GM19395 (cell line): ENCODE measurements at regions not wholly inside any gene's neighbourhood (a gene's known extent, or its start where the extent isn't known, plus 50 kb on each side); places are given as distances from the start of the nearest gene placed in this dataset.
"Not testable (repeated sequence)": the region's sequence is repeated elsewhere in the genome, so short reads cannot be mapped to it uniquely, and the experiment has no call there.

Experiments
- ATAC-seq: cut with Tn5 transposase; IDR thresholded peaks from one replicate; pipeline ENCODE4 v1.9.1; 2021; ENCODE audit warnings: mild to moderate bottlenecking, moderate library complexity; ENCODE audit not compliant: unreplicated experiment

DNA sequence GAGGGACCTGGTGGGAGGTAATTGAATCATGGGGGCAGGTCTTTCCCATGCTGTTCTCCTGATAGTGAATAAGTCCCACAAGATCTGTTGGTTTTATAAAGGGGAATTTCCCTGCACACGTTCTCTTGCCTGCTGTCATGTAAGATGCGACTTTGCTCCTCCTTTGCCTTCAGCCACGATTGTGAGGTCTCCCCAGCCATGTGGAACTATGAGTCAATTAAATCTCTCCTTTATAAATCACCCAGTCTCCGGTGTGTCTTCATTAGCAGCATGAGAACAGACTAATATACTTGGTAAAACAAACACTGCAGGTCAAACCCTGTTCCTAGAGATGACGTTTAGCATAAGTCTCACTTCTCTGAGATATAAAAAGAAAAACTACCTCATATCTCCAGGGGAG lies 148.3 kb downstream of the MATN1 start:
- no peak for ATAC-seq

DNA sequence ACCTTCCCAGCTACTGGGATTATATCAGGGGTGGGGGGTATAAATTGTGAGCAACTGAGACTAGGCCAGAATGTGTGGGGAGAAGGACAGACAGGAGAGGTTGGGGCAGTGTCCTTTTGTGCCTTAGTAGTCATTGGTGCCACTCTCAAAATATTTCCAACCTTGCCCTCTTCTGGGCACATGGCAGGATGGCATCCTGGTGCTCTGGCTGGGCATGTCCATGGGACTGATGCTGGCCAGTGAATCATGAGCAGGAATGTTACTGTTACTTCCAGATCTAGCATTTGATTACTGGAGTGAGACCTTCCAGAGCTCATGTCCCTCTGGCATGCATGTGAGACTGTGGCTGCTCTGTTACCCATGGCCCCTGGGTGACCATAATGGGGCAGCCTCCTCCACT lies 151.2 kb downstream of the MATN1 start:
- no peak for ATAC-seq

DNA sequence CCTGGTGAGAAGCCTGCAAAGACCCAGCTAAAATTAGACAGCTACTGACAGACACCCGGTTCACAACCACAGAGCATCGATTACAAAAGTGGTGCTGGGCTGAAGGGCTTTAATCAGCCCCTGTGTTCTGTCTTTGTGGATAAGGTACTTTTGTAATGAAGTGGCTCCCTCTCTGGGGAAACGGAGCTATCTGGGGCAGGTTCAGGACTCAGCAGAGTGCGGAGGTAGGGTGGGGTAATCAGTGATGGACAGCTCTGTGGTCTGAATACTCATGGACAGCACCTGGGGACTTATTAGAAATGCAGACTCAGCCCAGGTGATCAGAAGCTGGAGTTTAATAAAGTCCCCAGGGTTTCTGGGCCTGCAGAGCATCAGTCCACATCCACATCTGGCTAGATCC lies 152.0 kb downstream of the MATN1 start:
- ATAC-seq, result no peak

DNA sequence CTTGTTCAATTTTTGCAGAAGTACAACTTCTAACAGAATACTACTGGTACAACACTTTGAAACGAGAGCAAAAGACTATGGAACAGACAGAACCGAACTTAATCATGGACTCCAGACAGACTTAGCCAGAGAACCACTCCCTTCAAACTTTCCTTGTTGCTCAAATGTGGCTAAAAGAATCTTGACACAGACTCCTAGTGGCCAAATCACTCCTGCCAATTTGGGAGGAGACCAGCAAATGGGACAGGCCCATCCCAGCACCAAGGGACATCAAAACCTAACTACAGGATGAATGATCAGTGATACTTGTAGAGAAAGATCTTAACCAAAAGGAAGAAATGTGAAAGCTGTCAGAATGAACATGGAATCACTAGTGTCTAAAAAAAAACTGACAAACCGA lies 154.0 kb downstream of the MATN1 start:
- no peak for ATAC-seq

DNA sequence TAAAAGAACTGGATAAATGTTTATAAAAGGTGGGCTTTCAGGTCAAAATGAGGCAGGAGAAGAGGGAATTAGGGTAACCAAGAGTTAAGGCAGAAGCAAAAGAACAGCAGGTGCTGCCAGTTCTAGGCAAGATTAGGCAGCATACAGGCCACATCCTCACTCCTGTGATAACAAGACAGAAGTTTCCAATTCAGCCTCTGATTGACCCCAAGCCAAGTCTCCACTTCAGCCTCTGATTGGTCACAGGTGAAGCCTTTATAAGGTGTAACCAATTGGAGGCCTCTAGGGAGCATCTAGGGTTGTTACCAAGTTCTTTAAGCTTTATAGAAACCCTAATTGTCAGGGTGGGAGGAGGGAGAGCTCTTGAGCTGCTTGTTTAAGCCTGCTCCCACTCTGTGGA lies 160.8 kb downstream of the MATN1 start:
- ATAC-seq, result no peak

DNA sequence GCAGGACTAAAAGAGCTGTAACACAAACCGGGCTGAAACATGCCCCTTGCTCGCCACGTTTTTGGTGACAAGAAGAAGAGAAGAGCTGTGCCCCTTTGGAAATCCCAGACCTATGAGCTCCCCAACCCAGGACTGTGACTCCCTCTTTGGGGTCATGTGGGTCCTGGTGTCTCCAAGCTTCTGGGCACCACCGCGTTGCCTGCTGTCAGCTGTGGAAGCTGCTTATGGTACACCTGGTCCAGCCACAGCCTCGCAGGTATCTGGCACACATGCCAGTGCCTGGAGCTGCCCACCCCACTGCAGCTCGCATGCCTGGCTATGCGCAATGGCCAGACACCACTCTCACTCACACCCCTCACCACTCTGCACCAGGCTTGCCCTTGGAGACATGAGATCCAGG lies 171.8 kb downstream of the MATN1 start:
- ATAC-seq, result no peak

DNA sequence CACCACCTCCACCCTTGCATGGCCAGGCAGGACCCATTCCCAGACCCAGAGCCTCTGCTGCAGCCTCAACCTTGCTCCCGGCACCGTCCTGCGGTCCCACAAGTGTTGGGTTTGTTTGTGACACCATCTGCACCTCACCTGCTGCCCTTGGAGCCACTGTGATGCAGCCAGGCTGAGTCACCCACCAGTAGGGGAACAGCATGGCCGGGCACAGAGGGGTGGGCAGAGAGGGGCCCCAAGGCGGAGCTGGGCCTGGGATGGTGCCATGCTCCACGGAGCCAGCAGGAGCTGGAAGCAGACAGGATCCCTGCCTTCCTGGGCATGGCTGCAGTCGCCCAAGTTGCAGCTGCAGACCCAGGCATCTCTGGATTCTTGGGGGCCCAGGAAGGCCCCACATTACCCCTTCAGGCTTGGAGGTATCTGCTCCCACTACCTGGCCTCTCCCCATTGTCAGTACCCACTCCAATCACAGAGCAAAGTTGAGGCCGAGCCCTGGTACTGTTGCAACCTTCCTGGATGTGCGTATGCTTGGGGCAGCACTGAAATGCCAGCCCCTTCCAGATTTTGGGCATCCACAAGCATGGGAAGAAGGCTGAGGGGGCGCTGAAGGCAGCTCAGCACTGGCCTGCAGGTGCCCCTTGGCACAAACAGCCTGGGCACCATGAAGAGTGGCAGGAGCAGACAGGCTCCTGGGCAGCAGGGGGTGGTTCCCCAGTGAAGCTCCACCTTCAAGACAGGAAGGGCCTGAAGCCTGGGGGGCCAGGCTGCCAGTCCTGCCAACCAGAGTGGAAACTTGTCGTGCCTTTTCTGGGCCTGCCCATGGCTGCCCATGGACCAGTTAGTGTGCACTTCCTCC lies 172.8 kb downstream of the MATN1 start:
- ATAC-seq, result no peak

DNA sequence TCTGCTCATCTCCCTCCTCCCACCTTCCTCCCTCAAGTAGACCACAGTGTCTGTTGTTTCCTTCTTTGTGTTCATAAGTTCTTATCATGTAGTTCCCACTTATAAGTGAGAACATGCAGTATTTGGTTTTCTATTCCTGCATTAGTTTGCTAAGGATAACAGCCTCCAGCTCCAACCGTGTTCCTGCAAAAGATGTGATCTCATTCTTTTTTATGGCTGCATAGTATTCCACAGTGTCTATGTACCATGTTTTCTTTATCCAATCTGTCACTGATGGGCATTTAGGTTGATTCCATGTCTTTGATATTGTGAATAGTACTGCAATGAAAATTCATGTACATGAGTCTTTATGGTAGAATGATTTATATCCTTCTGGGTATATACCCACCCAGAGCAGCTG lies 173.5 kb downstream of the MATN1 start:
- ATAC-seq, result not testable (repeated sequence)

DNA sequence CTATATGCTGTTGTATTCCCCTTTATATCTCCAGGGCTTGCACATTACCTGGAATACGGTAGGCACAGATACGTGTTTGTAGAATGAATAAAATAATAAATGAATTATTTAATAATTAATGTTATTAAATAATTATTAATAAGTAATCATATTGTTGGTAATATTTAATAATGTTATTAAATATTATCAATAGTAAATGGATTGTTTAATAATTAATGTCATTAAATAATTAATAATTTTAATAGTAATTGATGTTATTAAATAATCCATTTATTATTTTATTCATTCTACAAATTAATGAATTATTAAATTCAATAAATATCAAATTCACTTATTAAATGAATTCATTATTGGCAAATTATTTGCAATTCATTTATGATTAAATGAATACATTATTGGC lies 175.1 kb downstream of the MATN1 start:
- no peak for ATAC-seq

DNA sequence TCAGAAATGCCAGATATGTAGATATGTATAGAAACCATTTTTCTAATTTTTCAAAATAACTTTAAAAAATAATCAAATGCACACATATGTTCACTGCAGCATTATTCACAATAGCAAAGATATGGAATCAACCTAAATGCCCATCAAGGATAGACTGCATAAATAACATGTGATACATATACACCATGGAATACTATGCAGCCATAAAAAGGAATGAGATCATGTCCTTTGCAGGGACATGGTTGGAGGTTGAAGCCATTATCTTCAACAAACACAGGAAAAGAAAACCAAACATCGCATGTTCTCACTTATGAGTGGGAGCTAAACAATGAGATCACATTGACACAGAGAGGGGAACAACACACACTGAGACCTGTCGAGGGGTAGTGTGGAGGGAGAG lies 176.1 kb downstream of the MATN1 start:
- not testable (repeated sequence) for ATAC-seq

DNA sequence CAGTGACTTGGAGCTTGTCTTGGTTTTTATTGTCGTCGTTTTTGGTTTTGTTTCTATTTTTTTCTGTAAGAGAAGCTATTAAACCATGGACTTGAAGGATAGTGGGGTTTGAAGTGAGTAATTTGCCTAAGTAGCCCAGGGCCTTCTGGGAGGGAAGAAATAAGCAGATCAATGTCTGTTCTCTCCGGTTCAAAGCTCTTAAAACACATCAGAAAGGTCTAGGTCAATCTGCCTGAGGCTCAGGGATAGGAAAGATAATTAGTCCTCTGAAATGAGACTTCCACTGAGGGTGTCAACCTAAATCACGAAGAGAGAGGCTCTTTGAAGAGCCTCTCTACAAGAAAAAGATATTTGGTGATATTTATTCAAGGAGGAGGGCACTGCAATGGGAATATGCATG lies 178.0 kb downstream of the MATN1 start:
- ATAC-seq, result no peak

DNA sequence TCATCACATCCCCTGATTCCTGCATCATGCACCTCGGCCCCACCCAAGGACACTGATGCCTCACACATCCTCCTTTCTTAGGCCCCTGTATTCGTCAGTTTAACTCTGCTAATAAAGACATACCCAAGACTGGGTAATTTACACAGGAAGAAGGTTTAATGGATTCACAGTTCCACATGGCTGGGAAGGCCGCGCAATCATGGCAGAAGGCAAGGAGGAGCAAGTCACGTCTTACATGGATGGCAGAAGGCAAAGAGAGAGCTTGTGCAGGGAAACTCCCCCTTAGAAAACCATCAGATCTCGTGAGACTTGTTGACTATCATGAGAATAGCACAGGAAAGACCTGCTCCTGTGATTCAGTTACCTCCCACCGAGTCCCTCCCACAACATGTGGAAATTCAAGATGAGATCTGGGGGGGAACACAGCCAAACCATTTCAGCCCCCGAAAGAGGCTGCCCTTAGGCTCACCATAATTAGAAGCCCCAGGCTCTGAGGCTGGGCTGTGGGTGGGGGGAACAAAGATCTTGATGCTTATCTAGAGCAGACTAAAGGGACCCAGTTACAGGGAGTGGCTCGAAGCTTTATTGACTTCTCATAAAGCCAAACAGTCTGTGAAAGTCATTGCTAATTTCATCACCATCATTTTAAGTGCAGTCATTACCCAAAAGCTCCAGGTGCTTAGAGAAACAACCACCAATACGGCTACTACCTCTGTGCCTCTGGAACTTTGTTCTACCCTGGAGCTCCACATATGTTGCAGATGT lies 181.5 kb downstream of the MATN1 start:
- no peak for ATAC-seq

DNA sequence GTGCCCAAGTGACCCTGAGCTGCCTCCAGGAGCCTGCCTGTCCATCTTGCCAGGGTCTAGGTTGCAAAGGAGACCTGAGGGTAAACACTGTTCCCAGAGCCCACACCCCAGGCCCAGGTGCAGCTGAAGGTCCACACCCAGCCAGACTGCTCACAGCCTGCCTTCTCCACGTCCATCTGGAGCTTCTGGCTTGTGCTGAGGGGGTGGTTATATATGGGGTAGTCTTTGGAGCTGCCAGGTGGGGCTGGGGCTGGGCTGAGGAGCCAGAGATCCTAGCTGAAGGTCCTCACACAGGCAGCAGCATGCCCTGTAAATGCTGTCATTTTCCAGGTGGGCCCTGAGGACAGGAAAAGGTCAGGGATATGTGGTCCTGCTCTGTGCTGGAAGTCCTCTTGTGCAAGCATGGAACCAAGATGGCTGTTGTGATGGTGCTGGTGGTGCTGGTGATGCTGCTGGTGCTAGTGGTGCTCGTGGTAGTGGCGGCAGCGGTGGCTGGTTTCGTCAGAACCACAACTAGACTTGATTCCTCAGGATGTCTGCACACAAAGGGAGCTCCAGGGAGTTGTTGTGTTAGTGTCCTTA lies 182.7 kb downstream of the MATN1 start:
- no peak for ATAC-seq

DNA sequence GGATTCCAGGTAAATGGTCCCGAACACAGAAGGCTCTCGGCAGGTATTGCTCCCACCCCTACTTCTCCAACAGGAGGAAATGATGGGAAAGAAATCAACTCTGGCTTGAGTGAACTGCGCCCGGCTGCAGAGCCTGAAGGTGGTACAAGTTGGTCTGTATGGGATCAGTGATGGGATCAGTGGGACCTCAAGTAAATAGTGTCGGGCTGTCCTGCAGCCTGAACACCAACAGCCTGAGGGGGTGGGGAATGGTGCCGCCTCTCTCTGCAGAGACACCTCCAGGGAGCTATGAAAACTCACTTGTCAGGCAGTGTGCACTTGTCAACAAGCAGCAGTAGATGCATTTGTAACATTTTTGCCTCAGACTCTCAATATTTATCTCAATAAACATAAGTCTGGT lies 183.5 kb downstream of the MATN1 start:
- no peak for ATAC-seq

DNA sequence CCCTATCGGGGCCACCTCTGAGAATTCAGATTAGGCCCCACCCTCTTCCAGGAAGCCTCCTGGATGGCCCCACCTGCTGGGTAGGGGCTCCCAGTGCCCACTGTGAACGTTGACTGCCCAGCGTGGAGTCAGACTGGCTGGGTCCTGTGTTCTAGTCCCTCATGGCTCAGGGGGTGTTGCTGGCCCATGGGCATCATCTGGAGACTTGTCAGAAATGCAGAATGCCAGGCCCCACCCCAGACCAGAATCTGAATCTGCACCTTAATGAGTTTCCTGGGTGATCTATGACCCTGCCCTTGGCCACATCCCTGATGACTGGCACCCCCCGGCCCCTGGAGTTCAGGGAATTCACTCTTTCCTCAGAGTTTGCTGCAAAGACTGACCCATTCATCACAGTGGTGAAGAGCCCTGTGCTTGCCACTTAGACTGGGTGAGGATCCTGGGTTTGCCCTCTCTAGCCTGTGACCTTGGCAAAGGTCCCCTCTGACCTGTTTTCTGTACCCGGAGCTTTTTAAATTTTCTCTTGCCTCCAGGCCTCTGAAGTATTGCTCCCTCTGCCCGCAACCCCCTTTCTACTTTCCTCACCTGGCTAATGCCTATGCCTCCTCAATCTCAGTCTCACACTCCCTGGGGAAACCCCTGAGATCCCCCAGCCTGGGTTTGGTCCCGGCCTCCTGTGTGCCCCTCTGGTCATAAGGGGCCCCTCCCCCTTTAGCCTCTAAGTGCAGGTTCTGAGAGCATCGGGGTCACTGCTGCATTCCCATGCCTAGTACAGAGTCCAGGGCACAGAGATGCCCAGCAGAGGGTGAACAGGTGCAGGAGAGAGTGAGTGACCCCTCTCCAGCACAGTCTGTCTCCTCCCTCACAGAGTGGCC lies 184.2 kb downstream of the MATN1 start:
- no peak for ATAC-seq

DNA sequence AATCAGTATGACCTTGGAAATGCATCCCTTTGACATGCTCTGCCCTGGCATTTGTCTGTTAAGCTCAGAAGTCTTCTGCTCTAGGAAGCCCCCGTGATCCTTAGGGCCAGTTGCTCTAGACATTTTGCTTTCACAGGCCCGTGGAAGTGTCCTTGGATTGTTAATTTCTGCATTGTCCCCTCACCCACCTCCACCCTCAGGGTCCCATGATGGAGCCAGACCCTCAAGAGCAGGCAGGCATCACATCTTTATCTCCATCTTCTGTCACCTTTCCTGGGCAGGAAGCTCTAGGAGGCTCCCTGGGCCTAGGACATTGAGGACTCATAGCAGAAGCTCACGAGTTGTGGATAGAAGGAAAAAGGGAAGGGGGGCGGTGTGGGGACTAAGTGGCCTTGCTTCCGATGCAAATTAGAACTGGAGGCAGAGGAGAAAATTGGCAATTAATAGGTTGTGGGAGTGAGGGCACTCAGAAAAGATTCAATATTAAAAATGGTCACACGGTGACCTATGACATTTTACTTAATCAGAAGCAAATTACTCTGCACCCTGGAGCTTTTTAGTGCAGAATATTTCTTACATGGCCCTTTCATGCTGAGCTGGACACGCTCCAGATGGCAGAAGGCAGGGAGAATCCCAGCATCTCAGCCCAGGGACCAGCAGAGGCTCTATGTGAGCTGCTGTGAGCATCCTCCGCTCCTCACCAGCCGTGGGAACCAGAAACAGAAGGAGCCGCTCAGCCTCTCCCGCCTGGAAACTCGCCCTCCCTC lies 185.0 kb downstream of the MATN1 start:
- ATAC-seq, result no peak

DNA sequence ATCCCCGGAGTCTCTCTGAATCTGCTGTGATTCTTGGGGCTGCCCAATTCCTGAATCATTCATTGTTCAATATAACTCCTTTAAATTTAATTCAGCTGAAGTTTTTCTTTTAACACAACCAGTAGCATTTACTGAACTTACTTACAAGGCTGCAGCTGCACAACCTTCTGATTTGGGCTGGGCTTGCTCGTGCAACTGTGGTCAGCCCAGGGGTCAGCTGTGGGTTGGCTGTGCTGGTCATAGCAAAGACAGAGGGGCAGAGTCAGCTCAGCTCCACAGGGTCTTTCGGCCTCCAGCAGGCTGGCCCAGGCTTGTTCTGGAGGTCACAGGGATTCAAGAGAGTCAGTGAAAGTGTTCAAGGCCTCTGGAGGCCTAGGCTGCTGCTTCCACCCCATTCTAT lies 186.1 kb downstream of the MATN1 start:
- ATAC-seq, result no peak

DNA sequence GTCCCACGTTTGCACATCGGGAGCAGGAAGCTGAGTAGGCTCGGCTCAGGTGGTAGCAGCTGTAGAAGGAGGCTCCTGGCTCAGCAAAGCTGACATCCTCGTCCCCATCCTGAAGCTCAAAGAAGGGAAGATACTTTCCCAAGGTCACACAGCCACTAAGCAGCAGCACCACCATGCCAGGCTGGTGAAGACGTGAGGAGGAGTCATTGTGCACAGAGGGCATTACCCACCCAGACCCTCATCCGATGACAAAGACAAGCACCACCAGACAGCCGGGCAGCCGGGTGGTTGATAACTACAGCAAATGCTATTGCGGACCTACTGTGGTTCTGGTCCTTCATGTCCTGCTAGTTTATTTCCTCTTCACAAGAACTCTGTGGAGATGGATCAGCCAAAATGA lies 186.9 kb downstream of the MATN1 start:
- ATAC-seq, result no peak

DNA sequence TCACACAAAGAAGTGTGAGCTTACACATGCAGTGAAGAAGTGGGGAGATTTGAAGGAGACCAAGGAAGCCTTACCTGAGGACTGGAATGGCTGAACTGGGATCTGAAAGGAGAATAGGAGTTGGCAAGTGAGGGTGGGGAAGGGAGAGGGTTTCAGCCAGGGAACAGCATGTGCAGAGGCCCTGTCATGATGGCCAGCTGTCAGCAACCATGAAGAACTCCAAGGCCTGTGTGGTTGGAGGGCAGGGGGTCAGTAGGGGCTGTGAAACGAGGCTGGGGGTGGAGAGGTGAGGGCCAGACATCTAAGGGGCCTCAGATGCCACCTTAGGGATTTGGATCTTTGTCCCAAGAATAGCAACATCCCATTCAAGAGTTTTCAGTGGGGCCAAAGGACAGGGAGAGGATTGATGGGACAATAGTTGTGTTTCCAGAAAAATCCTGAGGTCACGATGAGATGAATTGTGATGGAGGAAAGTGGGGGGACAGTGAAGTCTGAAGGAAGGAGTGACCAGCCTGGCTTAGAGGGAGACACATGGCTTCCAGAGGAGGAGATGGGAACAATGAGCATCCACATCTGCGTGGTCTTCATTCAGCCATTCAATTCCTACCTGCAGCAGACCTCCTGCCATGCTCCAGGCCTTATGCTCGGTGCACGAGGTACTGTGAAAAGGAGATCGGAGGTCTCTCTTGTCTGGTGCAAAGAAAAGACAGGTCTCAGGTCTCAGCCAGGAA lies 187.6 kb downstream of the MATN1 start:
- no peak for ATAC-seq

DNA sequence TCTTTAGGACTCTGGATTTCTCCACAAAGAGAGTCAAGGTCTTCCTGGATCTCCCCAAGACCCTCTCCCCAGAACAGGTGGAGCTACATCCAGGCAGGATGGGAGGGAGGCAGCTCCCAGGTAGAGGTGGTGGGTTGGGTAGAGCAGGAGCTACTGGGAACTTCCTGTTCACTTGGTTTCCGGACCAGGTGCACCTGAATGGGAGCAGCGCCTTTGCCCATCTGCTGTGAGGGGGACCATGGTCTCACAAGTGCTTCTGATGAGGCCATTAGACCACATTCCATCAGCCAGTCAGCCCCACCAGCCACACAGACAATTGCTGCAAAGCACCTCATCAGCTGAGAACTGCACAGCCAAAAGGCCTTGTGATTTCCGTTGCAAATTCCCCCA lies 188.8 kb downstream of the MATN1 start:
- ATAC-seq, result no peak
